Caco-2 (cell line): ENCODE measurements at regions not wholly inside any gene's neighbourhood (a gene's known extent, or its start where the extent isn't known, plus 50 kb on each side); places are given as distances from the start of the nearest gene placed in this dataset.

ENCODE experiments used
- BruUV-seq: library from RNA; stranded (reverse); fragments of 400-500 nt; replicated peaks from 2 replicates; lab custom pipeline; 2021; lab: Mats Ljungman, UMichigan
- CTCF ChIA-PET: fragments of 300-600 bp; sonication (Branson Sonifier 250); formaldehyde crosslinking; loops from one replicate; lab custom pipeline; 2022; ENCODE audit warnings: antibody characterized with exemption; lab: Charles Lee
- POLR2A ChIA-PET: fragments of 300-600 bp; sonication (Branson Sonifier 250); formaldehyde crosslinking; loops from one replicate; lab custom pipeline; 2022; ENCODE audit warnings: antibody characterized with exemption; lab: Charles Lee
- DNase-seq, 2 experiments: peaks; one replicate each; pipeline versions ENCODE4 v3.0.0 to v3.0.0-alpha.2; 2020 to 2022
- H3K27me3 ChIP-seq: replicated peaks from 2 replicates; pipeline ENCODE4 v1.6.0; 2011; ENCODE audit warnings: low read length; ENCODE audit not compliant: control insufficient read depth, insufficient read depth
- H3K36me3 ChIP-seq: 2 replicates; pipeline ENCODE4 v1.5.1; 2011; ENCODE audit warnings: low read length; ENCODE audit not compliant: control insufficient read depth, insufficient read depth
- H3K4me1 ChIP-seq: fragments of 250-450 bp; sonication (Bioruptor Pico); 2 replicates; pipeline ENCODE4 v1.5.1; 2020; ENCODE audit warnings: mild to moderate bottlenecking
- H3K4me3 ChIP-seq: 2 replicates; pipeline ENCODE4 v1.5.1; 2011; ENCODE audit warnings: low read depth, mild to moderate bottlenecking, control low read depth, low read length
- H3K9me3 ChIP-seq: fragments of 250-450 bp; sonication (Bioruptor Pico); 2 replicates; pipeline ENCODE4 v1.5.1; 2020; ENCODE audit warnings: mild to moderate bottlenecking, moderate library complexity
- H3K27ac Mint-ChIP-seq: one replicate; pipeline ENCODE4 v1.8.0; 2022; ENCODE audit warnings: mixed read lengths; ENCODE audit not compliant: unreplicated experiment
- H3K27me3 Mint-ChIP-seq: one replicate; pipeline ENCODE4 v1.8.0; 2022; ENCODE audit warnings: mixed read lengths; ENCODE audit not compliant: insufficient read depth, unreplicated experiment
- H3K36me3 Mint-ChIP-seq: one replicate; pipeline ENCODE4 v1.8.0; 2022; ENCODE audit warnings: mild to moderate bottlenecking, mixed read lengths; ENCODE audit not compliant: insufficient read depth, unreplicated experiment
- H3K4me1 Mint-ChIP-seq: one replicate; pipeline ENCODE4 v1.8.0; 2022; ENCODE audit warnings: low read depth, mixed read lengths; ENCODE audit not compliant: unreplicated experiment
- H3K4me3 Mint-ChIP-seq: one replicate; pipeline ENCODE4 v1.8.0; 2022; ENCODE audit warnings: mild to moderate bottlenecking, moderate library complexity, mixed read lengths; ENCODE audit not compliant: unreplicated experiment
- H3K9me3 Mint-ChIP-seq: one replicate; pipeline ENCODE4 v1.8.0; 2022; ENCODE audit warnings: mixed read lengths; ENCODE audit not compliant: unreplicated experiment
- CTCF ChIP-seq, 2 experiments: fragments of 200-600 bp in 1 of 2; IDR thresholded peaks; 1 replicate in 1 of 2; 2 replicates in 1 of 2; pipeline versions ENCODE4 v1.5.1 to v1.8.0; 2011 to 2022; ENCODE audit warnings: antibody characterized with exemption in 1 of 2, control low read depth in 1 of 2, inconsistent platforms in 1 of 2, low read depth in 1 of 2, low read length in 1 of 2, mild to moderate bottlenecking in 1 of 2, moderate library complexity in 1 of 2; ENCODE audit not compliant: insufficient read depth in 1 of 2, severe bottlenecking in 1 of 2, unreplicated experiment in 1 of 2
- intact Hi-C: fragments of 100-400 bp; cut with micrococcal nuclease; formaldehyde crosslinking; loops from one replicate; pipeline ENCODE4 v1.10.0; 2022; ENCODE audit not compliant: unreplicated experiment

GRCh38 chr5:5939759-5940370 lies 438.5 kb downstream of the MED10 start:
- intact Hi-C loops: no loop called here
- H3K9me3 ChIP-seq: no peaks in the 10 kb centered on the region
- Mint-ChIP-seq H3K36me3 (no peaks in the 10 kb centered on the region), H3K9me3 (no peaks in the 10 kb centered on the region), H3K27ac (no peak overlapping the region), H3K4me3 (no peak overlapping the region), H3K4me1 (no peaks in the 10 kb centered on the region), H3K27me3 (peaks cover 21% of the 10 kb centered on the region)
- H3K36me3 ChIP-seq: no peaks in the 10 kb centered on the region
- H3K27me3 ChIP-seq: no peaks in the 10 kb centered on the region
- BruUV-seq: no TSS peak
- DNase-seq: no peak
- TF ChIP-seq CTCF (IDR thresholded peaks at IDR 0.05; ENCODE audit: insufficient read depth in 1 of 2, low read depth in 1 of 2, low read length in 1 of 2, severe bottlenecking in 1 of 2, unreplicated experiment in 1 of 2): no peak
- no peak overlapping the region for H3K4me3 ChIP-seq
- ChIA-PET POLR2A (no interaction called here), CTCF (no interaction called here)
- no peaks in the 10 kb centered on the region for H3K4me1 ChIP-seq

DNA sequence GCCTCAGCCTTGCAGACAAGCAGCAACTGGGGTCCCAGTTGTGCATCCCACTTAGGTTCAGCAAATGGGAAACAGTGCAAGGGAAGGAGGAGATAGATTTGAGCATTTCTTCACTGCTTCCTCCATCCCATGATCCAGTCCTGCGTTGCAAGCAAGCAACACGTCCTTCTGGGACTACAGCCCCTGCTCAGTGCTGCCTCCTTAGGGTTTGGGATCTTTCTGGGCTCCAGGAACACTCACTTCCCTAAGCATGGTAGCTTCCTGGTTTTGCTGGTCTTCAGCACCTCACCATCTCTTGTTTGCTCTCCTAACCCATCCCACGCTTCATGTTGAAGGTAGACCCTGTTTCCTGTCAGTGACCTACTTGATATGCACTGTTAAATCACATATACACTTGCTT lies 444.7 kb downstream of the MED10 start:
- Mint-ChIP-seq H3K27ac (no peak overlapping the region), H3K27me3 (peaks cover 27% of the 10 kb centered on the region), H3K4me1 (no peaks in the 10 kb centered on the region), H3K9me3 (no peaks in the 10 kb centered on the region), H3K36me3 (no peaks in the 10 kb centered on the region), H3K4me3 (no peak overlapping the region)
- DNase-seq: no peak
- Histone ChIP-seq H3K27me3 (no peaks in the 10 kb centered on the region), H3K9me3 (no peaks in the 10 kb centered on the region), H3K4me1 (no peaks in the 10 kb centered on the region), H3K4me3 (no peak overlapping the region), H3K36me3 (no peaks in the 10 kb centered on the region)
- ChIA-PET CTCF (no interaction called here), POLR2A (no interaction called here)
- intact Hi-C loops: no loop called here
- no TSS peak for BruUV-seq
- no peak for TF ChIP-seq CTCF (IDR thresholded peaks at IDR 0.05; ENCODE audit: insufficient read depth in 1 of 2, low read depth in 1 of 2, low read length in 1 of 2, severe bottlenecking in 1 of 2, unreplicated experiment in 1 of 2)

DNA sequence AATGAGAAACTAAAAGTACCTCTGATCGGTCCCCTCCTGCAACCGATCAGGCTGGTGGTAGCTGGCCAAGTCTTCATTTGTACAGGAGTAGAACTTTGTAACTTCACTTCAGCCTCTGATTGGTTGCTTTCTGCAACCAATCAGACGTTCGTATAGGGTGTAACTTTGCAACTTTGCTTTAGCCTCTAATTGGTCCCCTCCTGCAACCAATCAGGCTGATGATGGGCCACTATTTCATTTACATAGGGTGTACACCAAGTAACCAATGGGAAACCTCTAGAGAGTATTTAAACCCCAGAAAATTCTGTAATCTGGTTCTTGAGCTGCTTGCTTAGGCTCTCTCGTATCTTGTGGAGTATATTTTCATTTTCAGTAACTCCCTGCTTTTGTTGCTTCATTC lies 445.5 kb downstream of the MED10 start:
- intact Hi-C loops: no loop called here
- H3K4me1 ChIP-seq: no peaks in the 10 kb centered on the region
- no TSS peak for BruUV-seq
- POLR2A ChIA-PET: no interaction called here
- no peak overlapping the region for H3K4me3 ChIP-seq
- no peak for TF ChIP-seq CTCF (IDR thresholded peaks at IDR 0.05; ENCODE audit: insufficient read depth in 1 of 2, low read depth in 1 of 2, low read length in 1 of 2, severe bottlenecking in 1 of 2, unreplicated experiment in 1 of 2)
- H3K27me3 ChIP-seq: no peaks in the 10 kb centered on the region
- Mint-ChIP-seq H3K4me1 (no peaks in the 10 kb centered on the region), H3K36me3 (no peaks in the 10 kb centered on the region), H3K27me3 (peaks cover 27% of the 10 kb centered on the region), H3K27ac (no peak overlapping the region), H3K4me3 (no peak overlapping the region), H3K9me3 (no peaks in the 10 kb centered on the region)
- no peaks in the 10 kb centered on the region for H3K36me3 ChIP-seq
- DNase-seq: no peak
- CTCF ChIA-PET: no interaction called here
- no peaks in the 10 kb centered on the region for H3K9me3 ChIP-seq
